Left lung (tissue), 4 donors: ENCODE measurements at regions not wholly inside any gene's neighbourhood (a gene's known extent, or its start where the extent isn't known, plus 50 kb on each side); places are given as distances from the start of the nearest gene placed in this dataset.

ENCODE experiments used
- ATAC-seq: fragments of 200-7000 bp; cut with Tn5 transposase; one replicate; pipeline ENCODE4 v1.9.1; 2020; ENCODE audit warnings: moderate library complexity
- DNase-seq, 4 donors: peaks; one replicate each; pipeline ENCODE4 v3.0.0-alpha.2; 2013 to 2020
- H3K27ac ChIP-seq, 2 donors: fragments of 200-600 bp; sonication (generic) in 1 of 2; one replicate each; pipeline versions ENCODE4 v1.5.0 to v1.8.0; 2020 to 2021
- H3K27me3 ChIP-seq, 2 donors: fragments of 200-600 bp; sonication (generic) in 1 of 2; one replicate each; pipeline versions ENCODE4 v1.5.0 to v1.8.0; 2020 to 2021
- H3K36me3 ChIP-seq, 2 donors: fragments of 200-600 bp; sonication (generic) in 1 of 2; one replicate each; pipeline versions ENCODE4 v1.5.0 to v1.8.0; 2020 to 2021
- H3K4me1 ChIP-seq, 2 donors: fragments of 200-600 bp; one replicate each; pipeline ENCODE4 v1.8.0; 2021
- H3K4me3 ChIP-seq, 2 donors: fragments of 200-600 bp; sonication (generic) in 1 of 2; one replicate each; pipeline versions ENCODE4 v1.5.0 to v1.8.0; 2020 to 2021; ENCODE audit warnings: mild to moderate bottlenecking in 1 of 2
- H3K9me3 ChIP-seq, 2 donors: fragments of 200-600 bp; sonication (generic) in 1 of 2; one replicate each; pipeline versions ENCODE4 v1.5.0 to v1.8.0; 2020 to 2021
- CTCF ChIP-seq, 2 donors: fragments of 200-600 bp; sonication (generic) in 1 of 2; IDR thresholded peaks; one replicate each; pipeline versions ENCODE4 v1.5.0 to v1.8.0; 2021; ENCODE audit warnings: antibody characterized with exemption in 2 of 2
- intact Hi-C, 2 donors: fragments of 100-400 bp; cut with DNase I; formaldehyde crosslinking; loops; one replicate each; pipeline versions ENCODE4 v1.11.2 to v1.14.2; 2022
- donor health status: DM: no; HTN: yes; CAD: no.
- donor health status: DM: no; HTN: no; CAD: no.

DNA sequence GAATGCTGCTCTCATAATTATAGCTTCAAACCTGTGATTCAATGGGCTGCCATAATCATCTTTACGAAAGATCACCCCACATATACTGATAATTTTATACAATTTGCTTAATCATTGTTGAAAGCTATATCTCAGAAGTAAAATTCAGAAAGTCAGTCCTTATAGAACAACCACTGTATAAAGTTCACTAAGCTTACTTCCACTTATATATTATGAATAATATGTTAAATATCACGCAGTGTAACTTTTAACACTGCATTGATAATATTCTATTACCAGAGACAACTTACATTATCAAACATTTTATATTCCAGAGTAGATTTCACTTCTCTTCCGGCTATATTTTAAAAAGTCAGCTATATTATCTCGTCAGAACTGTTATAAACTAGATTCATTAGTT lies 550.1 kb upstream of the PCDH20 start:
- no peak for ATAC-seq
- TF ChIP-seq CTCF (IDR thresholded peaks at IDR 0.05), result no peak
- DNase-seq, result no peak
- no peaks in the 10 kb centered on the region for H3K36me3 ChIP-seq
- no peak overlapping the region for H3K4me3 ChIP-seq
- H3K27ac ChIP-seq, result no peak overlapping the region
- intact Hi-C loops, result no loop called here
- H3K4me1 ChIP-seq, result no peaks in the 10 kb centered on the region
- H3K27me3 ChIP-seq, result no peaks in the 10 kb centered on the region
- H3K9me3 ChIP-seq, result no peaks in the 10 kb centered on the region

- Histone ChIP-seq H3K9me3 (no peaks in the 10 kb centered on the region), H3K27me3 (no peaks in the 10 kb centered on the region), H3K27ac (no peak overlapping the region), H3K4me1 (no peaks in the 10 kb centered on the region), H3K36me3 (no peaks in the 10 kb centered on the region), H3K4me3 (no peak overlapping the region)
- DNase-seq, result no peak
- intact Hi-C loops, result no loop called here
- TF ChIP-seq CTCF (IDR thresholded peaks at IDR 0.05), result no peak
- no peak for ATAC-seq
Observed at GRCh38 chr13:61960981-61961380, 545.3 kb upstream of the PCDH20 start.

- peak; percentile 44 for ATAC-seq
- DNase-seq, result peak in 2 of 4 donors; percentile 46 to 60
Observed at GRCh38 chr13:61954092-61954491, 538.4 kb upstream of the PCDH20 start.

GRCh38 chr13:61950828-61951227 lies 535.2 kb upstream of the PCDH20 start:
- Histone ChIP-seq H3K4me1 (no peaks in the 10 kb centered on the region), H3K4me3 (no peak overlapping the region), H3K9me3 (no peaks in the 10 kb centered on the region), H3K27ac (no peak overlapping the region), H3K36me3 (no peaks in the 10 kb centered on the region), H3K27me3 (no peaks in the 10 kb centered on the region)
- no peak for TF ChIP-seq CTCF (IDR thresholded peaks at IDR 0.05)
- intact Hi-C loops, result no loop called here
- ATAC-seq (no peak), DNase-seq (no peak)

More at GRCh38 chr13:61954092-61954491, 538.4 kb upstream of the PCDH20 start:
- Histone ChIP-seq H3K9me3 (no peaks in the 10 kb centered on the region), H3K36me3 (no peaks in the 10 kb centered on the region), H3K27ac (no peak overlapping the region), H3K27me3 (no peaks in the 10 kb centered on the region), H3K4me1 (no peaks in the 10 kb centered on the region), H3K4me3 (no peak overlapping the region)
- intact Hi-C loops, result no loop called here
- TF ChIP-seq CTCF (IDR thresholded peaks at IDR 0.05), result no peak

DNA sequence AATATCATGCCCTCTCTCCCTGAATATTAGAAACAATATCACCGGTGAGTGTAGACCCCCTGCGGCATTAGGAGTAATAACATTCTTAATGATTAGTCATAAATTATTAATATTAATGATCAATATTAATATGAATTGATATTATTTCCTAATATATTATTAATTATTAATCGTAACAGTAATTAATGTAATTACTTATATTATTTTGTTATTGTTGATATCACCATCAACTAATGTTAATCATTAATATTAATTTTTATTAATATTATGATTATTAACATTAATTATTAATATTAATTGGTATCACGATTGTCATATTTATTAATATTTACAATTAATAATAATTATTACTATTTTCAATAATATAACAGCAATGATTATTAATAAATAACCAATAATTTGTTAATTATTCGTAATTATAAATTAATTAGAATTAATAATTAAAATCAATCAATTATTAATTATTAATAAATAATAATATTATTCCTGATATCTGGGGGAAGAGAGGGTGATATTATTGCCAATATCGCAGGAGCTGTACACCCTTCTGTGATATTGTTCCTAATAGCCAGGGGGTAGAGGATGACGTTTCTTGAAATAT lies 528.8 kb upstream of the PCDH20 start:
- Histone ChIP-seq H3K36me3 (no peaks in the 10 kb centered on the region), H3K4me3 (no peak overlapping the region), H3K9me3 (no peaks in the 10 kb centered on the region), H3K27ac (no peak overlapping the region), H3K27me3 (no peaks in the 10 kb centered on the region), H3K4me1 (no peaks in the 10 kb centered on the region)
- TF ChIP-seq CTCF (IDR thresholded peaks at IDR 0.05), result no peak
- intact Hi-C loops, result no loop called here
- DNase-seq (no peak), ATAC-seq (no peak)
